HG03045 (cell line): ENCODE measurements at regions not wholly inside any gene's neighbourhood (a gene's known extent, or its start where the extent isn't known, plus 50 kb on each side); places are given as distances from the start of the nearest gene placed in this dataset.
"Not testable (repeated sequence)": the region's sequence is repeated elsewhere in the genome, so short reads cannot be mapped to it uniquely, and the experiment has no call there.

Experiments
- ATAC-seq: cut with Tn5 transposase; IDR thresholded peaks from one replicate; pipeline ENCODE4 v1.9.1; 2021; ENCODE audit warnings: mild to moderate bottlenecking, moderate library complexity; ENCODE audit not compliant: unreplicated experiment

DNA sequence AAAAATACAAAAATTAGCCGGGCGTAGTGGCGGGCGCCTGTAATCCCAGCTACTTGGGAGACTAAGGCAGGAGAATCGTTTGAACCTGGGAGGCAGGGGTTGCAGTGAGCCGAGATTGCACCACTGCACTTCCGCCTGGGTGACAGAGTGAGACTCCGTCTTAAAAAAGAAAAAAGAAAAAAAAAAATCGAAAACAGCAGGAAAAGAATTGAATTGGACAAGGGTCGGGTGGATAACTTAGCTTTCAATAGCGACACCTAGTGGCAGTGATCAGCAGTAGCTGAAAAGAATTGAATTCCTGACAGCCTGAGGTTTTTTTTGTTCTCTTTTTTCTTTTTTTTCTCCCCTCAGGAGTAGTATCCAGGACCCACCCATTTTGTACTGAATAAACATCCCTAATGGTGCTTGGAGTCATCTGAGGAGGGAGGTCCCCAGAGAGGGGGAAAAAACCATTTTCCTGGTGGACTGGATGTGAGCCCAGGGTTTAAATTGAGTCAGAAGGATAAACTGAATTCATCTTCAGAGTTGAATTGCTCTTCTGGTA, 55.1 kb downstream of the CYCS start:
- ATAC-seq, result no peak

DNA sequence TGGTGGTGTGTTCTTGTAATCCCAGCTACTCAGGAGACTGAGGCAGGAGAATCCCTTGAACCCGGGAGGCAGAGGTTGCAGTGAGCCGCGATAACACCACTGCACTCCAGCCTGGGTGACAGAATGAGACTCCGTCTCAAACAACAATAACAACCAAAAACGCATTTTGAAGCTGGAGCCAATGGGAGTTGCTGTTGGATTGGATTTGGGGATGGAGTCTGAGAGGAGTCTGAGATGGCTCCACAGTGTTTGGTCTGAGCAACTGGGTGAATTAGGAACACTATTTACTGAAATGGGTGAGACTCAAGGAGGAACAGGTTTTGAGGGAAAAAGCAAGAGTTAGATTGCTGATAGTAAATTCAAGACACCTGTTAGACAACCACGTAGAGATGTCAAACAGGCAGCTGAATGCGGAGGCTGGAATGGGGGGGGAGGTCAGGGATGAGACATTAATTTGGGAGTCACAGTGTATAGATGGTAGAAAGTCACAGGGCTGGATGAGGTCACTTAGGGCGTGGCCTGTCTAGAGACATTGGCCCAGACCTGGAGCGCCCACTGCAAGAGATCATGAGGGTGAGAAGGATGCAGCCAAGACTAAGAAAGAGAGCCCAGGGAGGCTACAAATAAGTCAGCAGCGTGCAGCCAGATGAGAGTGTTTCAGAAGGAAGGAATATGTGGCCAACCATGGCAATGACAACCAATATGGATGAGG, 56.4 kb downstream of the CYCS start:
- ATAC-seq, result no peak

DNA sequence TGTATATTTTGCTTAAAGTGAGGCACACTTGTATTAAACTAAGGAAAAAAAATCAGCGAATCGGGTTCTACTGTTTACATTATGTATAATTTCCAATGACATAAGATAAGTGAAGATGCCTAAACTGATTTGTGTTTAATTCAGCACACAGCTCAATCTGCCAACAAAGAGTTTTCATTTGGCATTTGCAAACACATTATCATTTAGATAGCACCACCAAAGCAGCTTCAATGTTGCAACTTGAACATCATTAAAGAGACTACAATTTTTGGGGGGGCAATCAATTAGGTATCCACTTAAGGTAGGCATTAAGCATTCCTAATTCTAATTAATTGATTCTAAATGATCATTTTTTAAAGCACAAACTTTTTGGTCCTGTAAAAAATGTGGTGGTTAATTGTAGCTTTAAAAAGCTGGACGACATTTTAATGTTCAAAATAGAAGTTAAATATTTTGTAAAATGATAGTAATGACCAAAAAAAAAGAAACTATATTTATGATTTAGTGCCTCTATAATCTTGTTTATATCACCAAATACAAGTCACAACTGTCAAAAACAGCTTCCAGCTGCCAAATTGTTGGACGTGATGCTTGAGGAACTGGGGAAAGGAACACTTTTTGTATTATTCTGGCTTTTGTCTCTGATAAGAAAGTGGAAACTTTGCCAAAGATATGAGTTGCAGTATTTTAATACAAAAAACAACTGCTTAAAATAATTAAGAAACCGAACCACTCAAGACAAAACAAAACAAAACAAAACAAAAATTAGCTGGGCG, 57.1 kb downstream of the CYCS start:
- ATAC-seq, result no peak

DNA sequence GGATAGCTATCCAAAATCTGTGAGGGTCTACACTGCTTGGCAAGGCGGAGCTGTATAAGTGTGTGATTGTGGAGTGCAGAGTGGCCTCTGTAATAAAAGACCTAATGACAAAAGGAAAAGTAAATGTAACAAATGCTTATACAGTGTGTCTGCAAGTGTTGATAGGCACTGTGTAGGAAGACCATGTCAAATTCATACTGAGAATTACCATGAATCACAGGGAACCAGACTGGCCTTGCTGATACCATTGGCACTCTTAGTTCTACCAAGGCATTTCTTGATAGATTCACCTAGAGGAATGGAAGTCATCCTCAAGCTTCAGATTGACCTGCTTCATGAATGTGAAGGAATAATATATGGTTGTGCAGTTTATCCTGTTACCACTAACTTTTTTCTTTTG, 58.8 kb downstream of the CYCS start:
- no peak for ATAC-seq

DNA sequence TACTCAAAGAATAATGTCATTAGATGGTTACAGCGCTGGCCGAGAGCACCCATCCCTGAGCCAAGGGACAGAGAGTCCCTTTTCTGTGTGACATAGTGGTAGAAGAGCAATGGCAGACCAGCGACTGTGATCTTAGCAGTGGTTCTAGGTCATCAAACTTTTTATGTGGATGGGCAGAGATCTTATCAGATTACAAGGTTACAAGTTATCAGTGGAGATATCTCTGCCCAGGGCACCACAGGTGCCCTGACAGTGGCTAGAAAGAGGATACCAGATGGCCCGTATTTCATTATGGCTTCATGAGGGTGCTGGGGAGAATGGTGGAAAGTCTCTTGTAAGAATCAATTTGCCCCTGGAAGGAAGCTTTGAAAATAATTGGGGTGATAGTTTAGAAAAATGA, 62.7 kb downstream of the CYCS start:
- no peak for ATAC-seq

DNA sequence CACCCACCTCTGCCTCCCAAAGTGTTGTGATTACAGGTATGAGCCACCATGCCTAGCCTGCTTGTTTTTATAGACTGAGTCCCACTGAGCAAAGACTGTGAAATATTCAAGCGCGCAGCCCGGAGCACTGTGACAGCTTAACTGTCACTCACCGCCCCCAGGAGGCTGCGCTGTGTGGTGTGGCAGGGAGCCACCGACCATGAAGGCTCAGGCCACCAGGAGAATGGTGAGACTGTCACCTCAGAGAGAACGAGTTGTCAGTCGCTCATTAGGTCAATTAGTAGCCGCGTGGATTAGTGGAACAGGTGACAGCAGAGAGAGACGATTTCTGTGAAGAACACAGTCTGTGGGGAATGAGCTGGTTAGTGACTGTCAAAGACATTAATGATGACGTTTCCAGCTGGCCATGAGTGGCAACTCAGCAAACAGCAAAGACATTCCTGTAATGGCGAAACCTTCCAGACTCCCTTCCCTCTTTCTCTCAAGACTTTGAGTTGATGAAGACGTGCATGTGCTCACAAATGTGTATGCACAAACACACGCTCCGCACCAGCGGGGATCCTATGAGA, 64.5 kb downstream of the CYCS start:
- ATAC-seq, result no peak

DNA sequence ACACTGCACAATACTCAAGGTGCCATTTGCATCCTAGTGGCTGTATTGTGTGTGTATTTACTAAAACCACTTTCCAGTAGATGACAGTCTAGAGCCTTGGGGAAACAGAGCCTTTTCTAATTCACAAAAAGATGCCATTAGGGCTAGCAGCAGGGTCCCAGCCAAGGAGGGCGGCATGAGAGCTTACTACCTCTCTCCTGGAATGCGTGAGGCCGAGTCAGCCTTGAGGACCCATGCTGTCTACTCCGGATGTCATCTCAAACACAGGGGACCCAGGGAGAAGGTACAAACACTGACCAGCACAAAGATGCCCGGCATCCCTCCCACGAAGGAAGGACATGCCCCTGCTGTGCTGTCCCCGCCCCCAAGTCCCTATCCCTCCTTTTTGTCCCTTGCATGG, 65.5 kb downstream of the CYCS start:
- ATAC-seq, result no peak

DNA sequence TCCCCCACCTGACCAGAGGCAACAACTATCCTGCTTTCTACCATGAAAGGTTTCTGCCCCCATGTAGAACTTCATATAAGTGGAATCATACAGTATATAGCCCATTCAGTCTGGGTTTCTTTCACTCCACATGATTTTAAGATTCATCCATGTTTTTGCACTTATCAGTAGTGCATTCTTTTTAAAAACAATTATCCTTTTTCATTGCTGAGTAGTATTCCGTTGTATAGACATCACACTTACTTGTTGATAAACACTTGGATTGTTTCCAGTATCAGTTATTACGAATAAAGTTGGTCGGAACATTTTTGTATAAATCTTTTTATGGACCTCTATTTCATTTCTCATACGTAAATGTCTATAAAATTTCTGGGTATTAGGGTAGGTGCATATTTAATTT, 68.7 kb downstream of the CYCS start:
- ATAC-seq, result no peak

DNA sequence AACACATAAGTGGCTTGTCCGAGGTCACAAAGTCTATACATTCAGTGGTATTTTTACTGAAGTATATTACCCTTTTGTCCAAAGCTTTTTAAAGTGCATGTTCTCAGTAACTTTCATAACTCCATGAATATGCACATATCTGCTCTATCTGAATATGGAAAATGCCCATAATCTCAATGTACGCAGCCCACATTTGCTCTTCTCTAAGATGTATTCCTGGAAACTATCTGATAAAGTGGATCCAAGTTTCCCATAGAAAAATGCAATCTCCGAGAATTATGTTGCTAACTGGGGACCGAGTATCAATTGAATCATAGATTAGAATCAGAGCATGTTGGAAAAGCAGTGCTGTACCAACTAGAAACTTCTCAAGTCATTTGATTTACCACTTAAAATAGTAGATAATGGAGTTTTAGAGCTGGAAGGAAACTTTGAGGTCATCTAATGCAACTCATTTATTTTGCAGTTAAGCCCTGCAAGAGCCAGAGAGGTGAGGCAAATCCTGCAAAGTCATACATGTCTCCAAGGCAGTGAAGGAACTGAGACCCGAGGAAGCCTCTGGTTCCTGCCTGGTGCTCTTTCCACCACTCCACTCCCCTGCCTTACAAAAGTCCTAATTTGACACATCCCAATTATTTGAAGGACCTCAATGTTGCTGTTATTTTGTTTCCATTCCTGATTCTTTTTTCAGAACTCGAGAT, 69.4 kb downstream of the CYCS start:
- ATAC-seq, result no peak

DNA sequence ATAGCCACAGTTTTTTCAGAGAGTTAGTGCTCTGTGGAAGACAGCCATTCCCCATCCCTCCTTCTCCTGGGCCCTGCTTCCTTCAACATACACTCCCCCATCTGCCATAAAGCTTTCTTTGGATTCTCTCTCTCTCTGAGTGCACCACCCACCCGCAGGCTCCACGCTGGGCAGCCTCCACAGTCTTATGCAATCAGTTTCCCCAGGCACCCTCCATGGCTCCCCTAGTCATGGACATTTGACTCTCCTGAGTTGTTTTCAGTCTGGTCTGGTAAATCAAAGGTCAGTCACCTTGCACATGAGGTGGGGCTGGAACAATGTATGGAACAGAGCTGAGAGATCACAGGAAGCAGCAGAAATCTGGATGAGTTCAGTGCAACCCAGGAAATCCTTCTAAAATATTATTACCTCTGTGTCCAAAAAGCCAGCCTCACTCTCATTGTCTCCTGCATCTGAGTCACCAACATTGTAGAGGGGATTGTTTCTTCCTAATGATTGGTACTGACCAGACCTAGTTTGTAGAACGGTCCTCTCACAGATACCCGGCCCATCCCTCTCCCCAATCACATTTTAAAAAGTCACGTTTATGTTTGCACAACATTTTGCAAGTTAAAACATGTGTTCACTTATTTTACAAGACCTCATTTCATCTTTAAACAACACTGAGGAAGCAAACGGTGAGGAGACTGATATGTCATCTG, 70.1 kb downstream of the CYCS start:
- no peak for ATAC-seq

DNA sequence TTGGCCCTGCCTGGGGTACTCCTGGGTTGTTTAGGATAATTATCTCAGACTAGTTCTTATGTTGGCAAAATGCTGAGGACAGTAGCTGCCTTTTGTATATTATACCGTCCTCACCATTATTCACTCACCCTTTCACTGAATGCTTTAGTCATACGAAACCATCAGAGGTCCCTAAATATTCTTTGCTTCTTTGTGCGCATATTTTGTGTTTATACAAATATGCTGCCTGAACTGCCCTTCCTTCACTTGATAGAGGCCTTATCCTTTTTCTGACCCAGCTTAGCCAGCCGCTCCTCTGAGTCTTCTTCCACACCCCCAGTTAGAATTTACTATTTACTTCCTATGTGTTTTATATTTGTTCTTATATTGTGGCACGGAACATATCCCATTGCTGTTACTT, 70.2 kb upstream of the OSBPL3 start:
- no peak for ATAC-seq

DNA sequence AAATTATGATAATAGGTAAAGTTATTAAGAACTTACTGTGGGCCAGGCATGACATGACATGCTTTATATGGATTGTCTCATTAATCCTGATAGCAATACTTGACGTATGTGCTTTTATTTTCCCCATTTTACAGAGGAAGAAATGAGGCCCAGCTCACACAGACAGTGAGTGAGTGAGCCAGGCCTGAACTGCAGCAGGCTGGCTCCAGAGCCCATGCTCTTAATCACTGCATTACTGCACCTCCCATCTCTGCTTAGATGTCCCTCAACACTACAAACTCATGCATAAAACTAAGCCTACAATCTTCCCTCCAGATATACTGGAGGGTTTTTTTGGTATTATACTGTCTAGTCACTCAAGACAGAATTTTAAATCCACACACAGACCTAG, 68.5 kb upstream of the OSBPL3 start:
- ATAC-seq, result no peak

DNA sequence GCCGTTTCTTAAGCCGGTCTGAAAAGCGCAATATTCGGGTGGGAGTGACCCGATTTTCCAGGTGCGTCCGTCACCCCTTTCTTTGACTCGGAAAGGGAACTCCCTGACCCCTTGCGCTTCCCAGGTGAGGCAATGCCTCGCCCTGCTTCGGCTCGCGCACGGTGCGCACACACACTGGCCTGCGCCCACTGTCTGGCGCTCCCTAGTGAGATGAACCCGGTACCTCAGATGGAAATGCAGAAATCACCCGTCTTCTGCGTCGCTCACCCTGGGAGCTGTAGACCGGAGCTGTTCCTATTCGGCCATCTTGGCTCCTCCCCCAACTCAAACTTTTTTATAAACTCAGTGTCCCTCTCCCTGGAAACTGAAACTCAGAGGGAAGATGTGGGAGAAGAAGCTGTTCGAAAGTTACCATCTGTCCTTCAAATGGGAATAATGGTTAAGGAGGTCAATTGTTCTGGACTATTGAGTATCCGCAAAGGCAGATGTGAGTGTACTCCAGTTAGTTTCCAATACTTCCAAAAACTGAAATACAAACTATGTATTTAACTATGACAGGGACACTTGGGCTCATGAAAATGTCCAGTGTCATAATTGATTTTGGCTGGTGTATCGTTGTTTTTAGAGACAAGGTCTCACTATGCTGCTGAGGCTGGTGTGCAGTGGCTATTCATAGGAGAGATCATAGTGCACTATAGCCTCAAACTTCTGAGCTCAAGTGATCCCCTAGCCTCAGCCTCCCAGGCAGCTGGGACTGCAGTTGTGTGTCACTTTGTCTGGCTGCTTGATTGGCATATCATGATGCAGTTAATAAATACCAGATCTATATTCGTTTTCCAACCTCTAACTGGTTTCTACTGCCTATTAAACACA, 67.8 kb upstream of the OSBPL3 start:
- ATAC-seq, result not testable (repeated sequence)

DNA sequence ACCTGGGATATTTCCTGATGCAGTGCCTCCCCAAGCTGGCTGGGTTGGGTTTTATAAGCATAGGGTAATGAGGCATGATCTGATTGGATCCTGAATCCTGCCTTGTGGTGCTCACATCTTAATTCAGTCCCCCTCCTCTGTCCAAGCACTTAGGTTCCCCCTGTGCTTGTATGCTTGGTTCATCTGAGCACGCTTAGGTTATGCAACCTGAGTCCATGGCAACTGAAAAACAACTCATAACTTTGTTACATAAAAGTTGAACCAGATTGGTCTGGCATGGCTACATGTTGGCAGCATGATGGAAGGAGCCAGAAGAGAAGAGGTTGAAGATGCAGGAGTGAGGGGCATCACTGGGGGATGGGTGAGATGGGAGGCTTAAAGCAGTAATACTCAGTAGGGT, 57.3 kb upstream of the OSBPL3 start:
- ATAC-seq, result no peak

DNA sequence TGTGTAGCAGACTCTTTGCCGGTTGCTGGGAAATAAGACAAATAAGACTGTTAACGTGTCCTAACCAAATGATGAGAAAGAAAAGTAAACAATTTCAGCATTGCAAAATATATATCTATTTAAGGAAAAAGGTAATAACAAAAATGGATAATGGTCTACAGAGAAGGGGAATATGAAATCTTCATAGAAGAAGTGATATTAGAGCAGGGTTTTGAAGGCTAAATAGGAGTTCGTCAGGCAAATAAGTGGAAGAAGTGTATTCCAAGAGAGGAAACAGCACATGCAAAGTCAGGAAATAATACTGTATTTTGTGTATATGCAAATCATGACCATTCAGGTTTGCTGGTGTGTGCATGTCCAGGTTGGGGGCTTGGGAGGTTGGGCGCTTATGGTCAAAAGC, 55.3 kb upstream of the OSBPL3 start:
- no peak for ATAC-seq

DNA sequence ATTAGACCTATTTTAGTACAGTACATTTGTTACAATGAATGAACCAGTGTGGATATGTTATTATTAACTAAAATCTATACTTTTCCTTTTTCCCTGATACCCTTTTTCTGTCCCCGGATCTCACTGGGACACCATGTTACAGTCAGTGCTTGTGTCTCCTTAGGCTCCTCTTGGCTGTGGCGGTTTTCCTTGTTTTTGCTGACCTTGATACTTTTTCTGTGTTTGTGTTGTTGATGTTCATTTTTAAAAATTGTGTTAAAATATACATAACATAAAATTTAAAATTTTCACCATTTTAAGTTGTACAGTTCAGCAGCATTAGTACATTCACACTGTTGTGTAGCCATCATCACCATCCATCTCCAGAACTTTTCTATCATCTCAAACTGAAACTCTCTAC, 54.2 kb upstream of the OSBPL3 start:
- ATAC-seq, result no peak

DNA sequence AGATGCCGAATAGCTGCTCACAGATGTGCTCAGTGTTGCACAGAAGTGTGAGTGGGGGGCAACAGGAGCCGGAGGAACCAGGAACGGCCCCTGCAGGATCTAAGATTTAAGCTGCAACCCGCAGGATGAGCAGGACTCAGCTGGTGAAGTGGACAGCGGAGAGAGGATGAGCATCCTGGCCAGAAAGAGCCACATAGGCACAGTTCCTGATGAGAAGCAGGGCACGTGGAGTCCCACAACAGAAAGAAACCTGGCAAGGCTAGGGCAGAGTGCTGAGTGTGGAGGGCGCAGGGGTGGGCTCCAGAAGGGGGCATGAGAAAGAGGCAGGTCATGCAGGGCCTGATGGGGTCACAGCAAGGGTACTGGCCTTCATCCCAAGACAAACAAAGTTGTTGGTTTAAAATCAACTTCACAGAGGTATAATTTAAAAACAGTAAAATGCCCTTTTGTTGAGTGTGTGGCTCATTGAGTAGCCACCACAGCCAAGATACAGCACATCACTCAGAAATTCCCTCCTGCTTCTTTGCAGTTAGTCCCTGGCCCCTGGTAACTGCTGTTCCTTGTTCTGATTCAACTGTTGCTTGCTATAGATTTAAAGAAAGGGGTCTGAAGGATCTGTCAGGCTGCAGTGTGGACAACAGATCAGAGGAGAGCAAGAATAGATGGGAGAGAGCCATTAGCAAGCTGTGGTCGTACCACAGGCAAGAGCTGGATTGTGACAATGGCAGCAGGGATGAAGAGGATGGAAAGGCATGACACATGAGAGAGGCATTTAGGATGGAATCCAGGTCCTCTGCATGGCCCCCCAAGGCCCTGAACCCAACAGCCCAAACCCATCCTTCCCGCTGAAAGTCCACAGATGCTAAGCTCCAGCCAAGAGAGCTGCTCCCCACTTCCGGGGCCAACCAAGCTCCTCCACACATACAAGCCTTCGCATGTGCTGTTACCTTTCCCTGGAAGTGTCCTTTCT, 53.1 kb upstream of the OSBPL3 start:
- no peak for ATAC-seq

DNA sequence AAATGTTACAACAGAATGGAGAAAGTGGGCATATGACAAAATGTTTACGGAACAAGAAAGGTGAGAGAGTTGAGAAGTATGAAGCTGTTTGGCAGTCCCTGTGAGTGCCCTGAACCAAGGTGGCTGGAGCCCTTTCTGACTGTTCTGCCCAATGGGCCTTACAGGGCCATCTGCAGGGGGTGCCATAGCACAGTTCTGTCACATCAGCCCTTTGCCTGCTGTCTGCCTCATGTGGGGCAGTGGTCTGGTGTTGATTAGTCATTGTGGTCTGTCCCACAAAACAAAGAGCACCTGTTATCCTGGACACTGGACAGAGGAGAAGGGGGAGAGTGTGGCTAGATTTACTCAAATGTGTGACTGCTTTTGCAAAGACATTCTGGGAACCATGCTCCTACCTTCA, 51.5 kb upstream of the OSBPL3 start:
- peak; percentile 47 for ATAC-seq

DNA sequence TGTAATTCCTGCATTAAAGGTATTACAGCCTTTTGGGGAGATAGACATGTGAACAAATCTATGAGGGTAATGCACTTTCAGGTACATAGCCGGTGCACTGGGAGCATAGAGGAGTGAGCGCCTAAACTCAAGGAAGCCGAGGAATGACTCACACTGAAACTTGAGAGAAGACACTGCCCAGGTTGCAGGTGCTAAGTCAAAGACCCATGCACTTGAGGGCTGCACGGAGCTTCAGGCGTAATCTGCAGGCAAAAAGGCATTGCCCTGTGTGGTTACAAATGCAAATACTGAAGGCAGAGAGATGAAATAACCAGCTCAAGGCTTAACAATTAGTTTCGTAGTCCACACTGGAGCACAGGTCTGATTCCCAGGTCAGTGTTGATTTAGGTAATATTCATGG, 51.0 kb upstream of the OSBPL3 start:
- peak; percentile 97 for ATAC-seq
